ENCODE measurements at regions not wholly inside any gene's neighbourhood (a gene's known extent, or its start where the extent isn't known, plus 50 kb on each side); places are given as distances from the start of the nearest gene placed in this dataset.

- no peak for DNase-seq (ENCODE audit: low spot score in 2 of 2, unreplicated experiment in 2 of 2)
- TF ChIP-seq, protein P1, sequence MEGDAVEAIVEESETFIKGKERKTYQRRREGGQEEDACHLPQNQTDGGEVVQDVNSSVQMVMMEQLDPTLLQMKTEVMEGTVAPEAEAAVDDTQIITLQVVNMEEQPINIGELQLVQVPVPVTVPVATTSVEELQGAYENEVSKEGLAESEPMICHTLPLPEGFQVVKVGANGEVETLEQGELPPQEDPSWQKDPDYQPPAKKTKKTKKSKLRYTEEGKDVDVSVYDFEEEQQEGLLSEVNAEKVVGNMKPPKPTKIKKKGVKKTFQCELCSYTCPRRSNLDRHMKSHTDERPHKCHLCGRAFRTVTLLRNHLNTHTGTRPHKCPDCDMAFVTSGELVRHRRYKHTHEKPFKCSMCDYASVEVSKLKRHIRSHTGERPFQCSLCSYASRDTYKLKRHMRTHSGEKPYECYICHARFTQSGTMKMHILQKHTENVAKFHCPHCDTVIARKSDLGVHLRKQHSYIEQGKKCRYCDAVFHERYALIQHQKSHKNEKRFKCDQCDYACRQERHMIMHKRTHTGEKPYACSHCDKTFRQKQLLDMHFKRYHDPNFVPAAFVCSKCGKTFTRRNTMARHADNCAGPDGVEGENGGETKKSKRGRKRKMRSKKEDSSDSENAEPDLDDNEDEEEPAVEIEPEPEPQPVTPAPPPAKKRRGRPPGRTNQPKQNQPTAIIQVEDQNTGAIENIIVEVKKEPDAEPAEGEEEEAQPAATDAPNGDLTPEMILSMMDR (IDR thresholded peaks at IDR 0.05; ENCODE audit: unreplicated experiment), result no peak
- H3K9me3 Mint-ChIP-seq, result peaks cover 14% of the 10 kb centered on the region
- H3K27ac Mint-ChIP-seq, result no peak overlapping the region
- H3K4me3 Mint-ChIP-seq, result no peak overlapping the region
- no peaks in the 10 kb centered on the region for H3K36me3 Mint-ChIP-seq
- H3K27me3 Mint-ChIP-seq (ENCODE audit: low read depth), result no peaks in the 10 kb centered on the region
- H3K4me1 Mint-ChIP-seq, result no peaks in the 10 kb centered on the region
Measured at GRCh38 chr16:63672493-63672892, 1449.4 kb downstream of the CDH11 start.

- H3K36me3 Mint-ChIP-seq, result no peaks in the 10 kb centered on the region
- TF ChIP-seq, protein P1 (IDR thresholded peaks at IDR 0.05; ENCODE audit: unreplicated experiment), result no peak
Measured at GRCh38 chr16:63663155-63663554, 1458.7 kb downstream of the CDH11 start.

DNA sequence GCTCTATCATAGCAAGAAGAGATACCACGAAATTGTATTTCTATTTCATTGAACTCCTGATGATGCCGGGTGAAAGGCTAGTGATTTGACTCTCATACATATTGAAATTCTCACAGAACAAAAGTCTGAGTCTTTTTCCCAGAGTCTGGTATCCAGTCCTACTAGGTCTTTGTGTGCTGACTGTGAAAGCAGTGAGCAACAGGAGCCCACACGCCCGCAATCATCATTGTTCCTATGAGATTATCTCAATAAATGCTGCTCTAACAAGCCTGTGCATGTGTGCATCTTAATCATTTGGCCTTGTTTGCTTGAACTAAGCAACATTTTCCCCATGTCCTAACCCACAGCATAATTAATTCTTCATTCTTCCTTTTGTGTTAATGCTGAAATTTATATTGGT lies 1466.0 kb downstream of the CDH11 start:
- TF ChIP-seq, protein P1 (IDR thresholded peaks at IDR 0.05; ENCODE audit: unreplicated experiment), result no peak
- no peak for DNase-seq (ENCODE audit: low spot score in 2 of 2, unreplicated experiment in 2 of 2)
- H3K9me3 Mint-ChIP-seq, result no peaks in the 10 kb centered on the region
- no peak overlapping the region for H3K27ac Mint-ChIP-seq
- no peaks in the 10 kb centered on the region for H3K4me1 Mint-ChIP-seq
- H3K4me3 Mint-ChIP-seq, result no peak overlapping the region
- no peaks in the 10 kb centered on the region for H3K36me3 Mint-ChIP-seq
- H3K27me3 Mint-ChIP-seq (ENCODE audit: low read depth), result no peaks in the 10 kb centered on the region

More at GRCh38 chr16:63663155-63663554, 1458.7 kb downstream of the CDH11 start:
- Mint-ChIP-seq H3K4me1 (no peaks in the 10 kb centered on the region), H3K9me3 (no peaks in the 10 kb centered on the region), H3K4me3 (no peak overlapping the region), H3K27ac (no peak overlapping the region), H3K27me3 (ENCODE audit: low read depth) (peaks cover 2% of the 10 kb centered on the region)
- DNase-seq (ENCODE audit: low spot score in 2 of 2, unreplicated experiment in 2 of 2), result no peak

DNA sequence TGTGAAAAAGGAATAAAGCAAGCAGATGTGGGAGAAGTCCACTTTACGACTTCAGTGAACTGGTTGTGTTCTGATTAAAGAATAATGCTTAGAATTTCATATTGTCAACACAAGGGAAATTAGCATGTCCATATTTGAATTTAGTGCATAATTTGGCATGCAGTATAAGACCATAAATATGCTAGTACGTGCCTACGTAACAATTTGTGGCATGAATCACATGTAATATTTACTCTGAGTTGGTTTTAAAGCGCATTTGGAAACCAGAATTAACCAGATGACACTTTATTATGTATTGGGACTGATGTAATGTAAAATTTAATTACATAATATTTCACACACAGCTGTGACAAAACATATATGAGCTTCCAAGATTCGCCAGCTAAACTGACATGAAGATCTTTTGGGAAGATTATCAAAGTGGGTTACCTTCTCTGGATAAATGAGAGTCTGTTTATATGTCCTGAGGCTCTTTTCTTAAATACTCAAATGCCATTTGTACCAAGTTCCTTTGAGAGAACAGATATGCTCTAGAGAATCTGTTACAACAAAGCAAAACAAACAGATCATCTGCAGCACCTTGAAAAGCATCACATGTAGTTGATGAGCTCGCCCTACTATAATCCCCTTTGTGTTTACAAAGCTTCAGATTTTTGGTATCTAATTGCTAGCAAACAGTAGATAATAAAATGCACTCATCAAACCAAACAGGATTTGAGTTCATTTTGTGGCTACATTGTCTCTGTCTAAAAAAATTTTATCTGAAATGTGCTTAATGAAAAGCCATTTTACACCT lies 1468.6 kb downstream of the CDH11 start:
- Mint-ChIP-seq H3K27me3 (ENCODE audit: low read depth) (no peaks in the 10 kb centered on the region), H3K27ac (no peak overlapping the region), H3K9me3 (no peaks in the 10 kb centered on the region), H3K4me1 (no peaks in the 10 kb centered on the region), H3K4me3 (no peak overlapping the region), H3K36me3 (no peaks in the 10 kb centered on the region)
- TF ChIP-seq, protein P1 (IDR thresholded peaks at IDR 0.05; ENCODE audit: unreplicated experiment), result no peak
- DNase-seq (ENCODE audit: low spot score in 2 of 2, unreplicated experiment in 2 of 2), result no peak

DNA sequence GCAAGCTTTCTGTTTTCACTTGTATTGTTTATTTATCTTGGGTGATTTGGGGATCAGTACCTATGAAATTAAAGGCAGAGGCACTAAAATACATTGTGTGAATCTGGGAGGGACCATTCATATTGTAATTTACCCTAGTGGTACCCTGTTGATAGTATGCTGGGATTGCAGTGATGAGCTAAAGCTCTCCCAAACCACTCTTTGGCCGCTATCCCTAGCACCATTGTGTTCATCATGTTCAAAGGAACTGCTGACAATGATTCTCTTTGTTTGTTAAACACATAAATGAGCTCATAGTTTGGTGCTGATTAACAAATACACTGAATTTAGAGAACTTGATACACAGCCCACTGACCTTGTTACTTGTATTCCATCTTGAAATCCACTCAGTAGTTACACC lies 1469.8 kb downstream of the CDH11 start:
- H3K9me3 Mint-ChIP-seq, result no peaks in the 10 kb centered on the region
- no peak overlapping the region for H3K27ac Mint-ChIP-seq
- DNase-seq (ENCODE audit: low spot score in 2 of 2, unreplicated experiment in 2 of 2), result no peak
- no peaks in the 10 kb centered on the region for H3K4me1 Mint-ChIP-seq
- H3K27me3 Mint-ChIP-seq (ENCODE audit: low read depth), result no peaks in the 10 kb centered on the region
- no peak overlapping the region for H3K4me3 Mint-ChIP-seq
- TF ChIP-seq, protein P1 (IDR thresholded peaks at IDR 0.05; ENCODE audit: unreplicated experiment), result no peak
- H3K36me3 Mint-ChIP-seq, result no peaks in the 10 kb centered on the region

Data from mesothelial cell of epicardium (in vitro differentiated cells).